Astrocyte (in vitro differentiated cells and primary cell): ENCODE measurements at regions not wholly inside any gene's neighbourhood (a gene's known extent, or its start where the extent isn't known, plus 50 kb on each side); places are given as distances from the start of the nearest gene placed in this dataset.

Experiments
- CTCF ChIP-seq: IDR thresholded peaks from 2 replicates; pipeline ENCODE4 v1.5.1; 2011; ENCODE audit warnings: low read depth, mild to moderate bottlenecking, inconsistent platforms, low read length, moderate library complexity; ENCODE audit not compliant: insufficient read depth
- EZH2 ChIP-seq: IDR thresholded peaks from 2 replicates; pipeline ENCODE4 v1.6.1; 2012; ENCODE audit warnings: mild to moderate bottlenecking, low read length, inconsistent platforms; ENCODE audit not compliant: insufficient read depth

GRCh38 chrX:69222103-69223090, 57.1 kb upstream of the PJA1 start:
- TF ChIP-seq CTCF (peak; percentile 65), EZH2 (no peak)
